Fibroblast of villous mesenchyme (primary cell): ENCODE measurements at regions not wholly inside any gene's neighbourhood (a gene's known extent, or its start where the extent isn't known, plus 50 kb on each side); places are given as distances from the start of the nearest gene placed in this dataset.
A peak's percentile ranks its signal among the peaks of the same experiment; 100 is the strongest.

Experiments used
- DNase-seq: peaks from one replicate; pipeline ENCODE4 v3.0.0-alpha.2; 2010; ENCODE audit warnings: low read depth
- H3K4me3 ChIP-seq: 2 replicates; pipeline ENCODE4 v1.5.1; 2011; ENCODE audit warnings: low read depth, mild to moderate bottlenecking, low read length
- CTCF ChIP-seq: IDR thresholded peaks from 2 replicates; pipeline ENCODE4 v1.5.1; 2012; ENCODE audit warnings: low read depth, mild to moderate bottlenecking, low read length; ENCODE audit not compliant: insufficient read depth

GRCh38 chr1:209074575-209075250, 508.8 kb upstream of the CAMK1G start:
- no peak overlapping the region for H3K4me3 ChIP-seq
- TF ChIP-seq CTCF = no peak
- DNase-seq = no peak

GRCh38 chr1:209076688-209077087, 506.8 kb upstream of the CAMK1G start:
- no peak for DNase-seq
- no peak for TF ChIP-seq CTCF
- H3K4me3 ChIP-seq = no peak overlapping the region

- DNase-seq = no peak
- no peak for TF ChIP-seq CTCF
- H3K4me3 ChIP-seq = no peak overlapping the region
Observed at GRCh38 chr1:209080170-209080781, 503.2 kb upstream of the CAMK1G start.

- H3K4me3 ChIP-seq = no peak overlapping the region
- no peak for DNase-seq
- TF ChIP-seq CTCF = no peak
Observed at GRCh38 chr1:209086486-209087192, 496.9 kb upstream of the CAMK1G start.

GRCh38 chr1:209094384-209094783, 489.1 kb upstream of the CAMK1G start:
- no peak for TF ChIP-seq CTCF
- DNase-seq = no peak
- no peak overlapping the region for H3K4me3 ChIP-seq

- no peak for TF ChIP-seq CTCF
- DNase-seq = peak; percentile 26
- no peak overlapping the region for H3K4me3 ChIP-seq
Observed at GRCh38 chr1:209095627-209096595, 487.6 kb upstream of the CAMK1G start.
